ENCODE measurements at regions not wholly inside any gene's neighbourhood (a gene's known extent, or its start where the extent isn't known, plus 50 kb on each side); places are given as distances from the start of the nearest gene placed in this dataset.
"Not testable (repeated sequence)": the region's sequence is repeated elsewhere in the genome, so short reads cannot be mapped to it uniquely, and the experiment has no call there.

GRCh38 chr20:20791664-20792568 lies 79.5 kb upstream of the RALGAPA2 start:
- Histone ChIP-seq H4K20me1 (ENCODE audit: insufficient read depth, low read length) (no peaks in the 10 kb centered on the region), H3K27me3 (ENCODE audit: low read depth, low read length) (peaks cover 41% of the 10 kb centered on the region), H3K9ac (ENCODE audit: low read length) (no peak overlapping the region)

GRCh38 chr20:20788308-20788707 lies 75.9 kb upstream of the RALGAPA2 start:
- H3K9ac ChIP-seq (ENCODE audit: low read length), result no peak overlapping the region
- no peaks in the 10 kb centered on the region for H3K79me2 ChIP-seq (ENCODE audit: low read length)
- H3K9me3 ChIP-seq (ENCODE audit: insufficient read depth, low read length), result no peaks in the 10 kb centered on the region
- no peak overlapping the region for H2AFZ ChIP-seq (ENCODE audit: low read depth, low read length)
- no peak overlapping the region for H3K4me2 ChIP-seq (ENCODE audit: low read length)
- TF ChIP-seq CTCF (IDR thresholded peaks at IDR 0.05; ENCODE audit: low read depth, low read length), result no peak
- TF ChIP-seq EZH2phosphoT487 (IDR thresholded peaks at IDR 0.05; ENCODE audit: low read depth), result no peak
- peaks cover 27% of the 10 kb centered on the region; the same call in 1 of the 2 replicates for H3K27me3 ChIP-seq (ENCODE audit: low read depth, low read length)
- H3K36me3 ChIP-seq (replicated peaks; ENCODE audit: low read depth, low read length), result no peaks in the 10 kb centered on the region
- H4K20me1 ChIP-seq (ENCODE audit: insufficient read depth, low read length), result no peaks in the 10 kb centered on the region
- no peak overlapping the region for H3K4me3 ChIP-seq (ENCODE audit: low read length)
- no peaks in the 10 kb centered on the region for H3K4me1 ChIP-seq (ENCODE audit: low read length)
- H3K27ac ChIP-seq (ENCODE audit: low read length), result no peak overlapping the region

More at GRCh38 chr20:20791664-20792568, 79.5 kb upstream of the RALGAPA2 start:
- Histone ChIP-seq H2AFZ (ENCODE audit: low read depth, low read length) (no peak overlapping the region), H3K4me3 (ENCODE audit: low read length) (no peak overlapping the region), H3K27ac (ENCODE audit: low read length) (no peak overlapping the region), H3K36me3 (replicated peaks; ENCODE audit: low read depth, low read length) (no peaks in the 10 kb centered on the region), H3K9me3 (ENCODE audit: insufficient read depth, low read length) (no peaks in the 10 kb centered on the region), H3K4me2 (ENCODE audit: low read length) (no peak overlapping the region), H3K4me1 (ENCODE audit: low read length) (no peaks in the 10 kb centered on the region), H3K79me2 (ENCODE audit: low read length) (no peaks in the 10 kb centered on the region)
- TF ChIP-seq EZH2phosphoT487 (IDR thresholded peaks at IDR 0.05; ENCODE audit: low read depth) (no peak), CTCF (IDR thresholded peaks at IDR 0.05; ENCODE audit: low read depth, low read length) (no peak)

GRCh38 chr20:20786428-20786827 lies 74.0 kb upstream of the RALGAPA2 start:
- no peaks in the 10 kb centered on the region for H3K4me1 ChIP-seq (ENCODE audit: low read length)
- H3K4me3 ChIP-seq (ENCODE audit: low read length), result no peak overlapping the region
- no peaks in the 10 kb centered on the region for H3K36me3 ChIP-seq (replicated peaks; ENCODE audit: low read depth, low read length)
- H3K27me3 ChIP-seq (ENCODE audit: low read depth, low read length), result peaks cover 17% of the 10 kb centered on the region; the same call in 1 of the 2 replicates
- no peaks in the 10 kb centered on the region for H4K20me1 ChIP-seq (ENCODE audit: insufficient read depth, low read length)
- no peak overlapping the region for H3K4me2 ChIP-seq (ENCODE audit: low read length)
- TF ChIP-seq EZH2phosphoT487 (IDR thresholded peaks at IDR 0.05; ENCODE audit: low read depth), result no peak
- no peak for TF ChIP-seq CTCF (IDR thresholded peaks at IDR 0.05; ENCODE audit: low read depth, low read length)
- H3K27ac ChIP-seq (ENCODE audit: low read length), result no peak overlapping the region
- H3K9ac ChIP-seq (ENCODE audit: low read length), result no peak overlapping the region
- no peak overlapping the region for H2AFZ ChIP-seq (ENCODE audit: low read depth, low read length)
- H3K9me3 ChIP-seq (ENCODE audit: insufficient read depth, low read length), result no peaks in the 10 kb centered on the region
- H3K79me2 ChIP-seq (ENCODE audit: low read length), result no peaks in the 10 kb centered on the region

GRCh38 chr20:20785226-20785625 lies 72.8 kb upstream of the RALGAPA2 start:
- H3K4me3 ChIP-seq (ENCODE audit: low read length), result no peak overlapping the region
- peaks cover 27% of the 10 kb centered on the region for H3K27me3 ChIP-seq (ENCODE audit: low read depth, low read length)
- H4K20me1 ChIP-seq (ENCODE audit: insufficient read depth, low read length), result no peaks in the 10 kb centered on the region
- no peak overlapping the region for H3K9ac ChIP-seq (ENCODE audit: low read length)
- H3K9me3 ChIP-seq (ENCODE audit: insufficient read depth, low read length), result no peaks in the 10 kb centered on the region
- no peaks in the 10 kb centered on the region for H3K36me3 ChIP-seq (replicated peaks; ENCODE audit: low read depth, low read length)
- H2AFZ ChIP-seq (ENCODE audit: low read depth, low read length), result no peak overlapping the region
- H3K4me2 ChIP-seq (ENCODE audit: low read length), result no peak overlapping the region
- no peaks in the 10 kb centered on the region for H3K79me2 ChIP-seq (ENCODE audit: low read length)
- no peak for TF ChIP-seq EZH2phosphoT487 (IDR thresholded peaks at IDR 0.05; ENCODE audit: low read depth)
- TF ChIP-seq CTCF (IDR thresholded peaks at IDR 0.05; ENCODE audit: low read depth, low read length), result no peak
- H3K27ac ChIP-seq (ENCODE audit: low read length), result no peak overlapping the region
- peaks cover 7% of the 10 kb centered on the region for H3K4me1 ChIP-seq (ENCODE audit: low read length)

- H3K9ac ChIP-seq (ENCODE audit: low read length); H3K4me1 ChIP-seq (ENCODE audit: low read length); H3K4me2 ChIP-seq (ENCODE audit: low read length); H4K20me1 ChIP-seq (ENCODE audit: insufficient read depth, low read length); H3K36me3 ChIP-seq (replicated peaks; ENCODE audit: low read depth, low read length); H3K79me2 ChIP-seq (ENCODE audit: low read length); H3K9me3 ChIP-seq (ENCODE audit: insufficient read depth, low read length); H2AFZ ChIP-seq (ENCODE audit: low read depth, low read length); H3K4me3 ChIP-seq (ENCODE audit: low read length); H3K27ac ChIP-seq (ENCODE audit: low read length): not testable (repeated sequence)
- H3K27me3 ChIP-seq (ENCODE audit: low read depth, low read length), result peaks cover 25% of the 10 kb centered on the region
These were observed 72.0 kb upstream of the RALGAPA2 start for GRCh38 chr20:20784450-20784849.
